GM12878 (cell line): ENCODE measurements at regions not wholly inside any gene's neighbourhood (a gene's known extent, or its start where the extent isn't known, plus 50 kb on each side); places are given as distances from the start of the nearest gene placed in this dataset.

Experiments
- ATAC-seq: fragments of 200-7000 bp; cut with Tn5 transposase; 3 replicates; pipeline ENCODE4 v1.9.1; 2020; ENCODE audit warnings: mild to moderate bottlenecking, moderate library complexity
- BruUV-seq: library from RNA; stranded (reverse); fragments of 400-500 nt; replicated peaks from 2 replicates; lab custom pipeline; 2021; lab: Mats Ljungman, UMichigan
- CTCF ChIA-PET: fragments of 300-600 bp; sonication (Branson Sonifier 250); formaldehyde crosslinking; extraction: SDS; loops from one replicate; lab custom pipeline; 2021; ENCODE audit warnings: inconsistent platforms; lab: Yijun Ruan, JAX
- POLR2A ChIA-PET: fragments of 350-600 bp; formaldehyde crosslinking; extraction: SDS; loops from one replicate; lab custom pipeline; 2021; ENCODE audit warnings: inconsistent platforms; lab: Charles Lee
- RAD21 ChIA-PET: fragments of 300-600 bp; sonication (Branson Sonifier 250); formaldehyde crosslinking; loops from one replicate; lab custom pipeline; 2023; ENCODE audit warnings: antibody characterized with exemption; ENCODE audit not compliant: unreplicated experiment; lab: Charles Lee
- SMC1A ChIA-PET: fragments of 300-600 bp; sonication (Branson Sonifier 250); formaldehyde crosslinking; loops from one replicate; lab custom pipeline; 2023; ENCODE audit not compliant: unreplicated experiment, uncharacterized antibody; lab: Charles Lee
- DNase-seq: peaks from one replicate; pipeline ENCODE4 v3.0.0-alpha.2; 2011; ENCODE audit warnings: low read depth, low spot score
- FAIRE-seq: peaks from 3 replicates; lab custom pipeline; 2011; peaks lifted over from hg19 to GRCh38; lab: Jason Lieb, UNC
- H2AFZ ChIP-seq: 2 replicates; pipeline ENCODE4 v1.6.0; 2011; ENCODE audit warnings: low read depth, low read length, control low read depth; ENCODE audit not compliant: control insufficient read depth
- H3K27ac ChIP-seq: 2 replicates; pipeline ENCODE4 v1.5.1; 2011; ENCODE audit warnings: control low read depth; ENCODE audit not compliant: control insufficient read depth, insufficient read depth
- H3K27me3 ChIP-seq, 2 experiments: replicated peaks in 1 of 2; 2 replicates each; pipeline versions ENCODE4 v1.6.0 to v1.6.1; 2011; ENCODE audit warnings: low read length in 1 of 2; ENCODE audit not compliant: control insufficient read depth in 2 of 2, insufficient read depth in 2 of 2
- H3K36me3 ChIP-seq, 2 experiments: 2 replicates each; pipeline ENCODE4 v1.5.1; 2011; ENCODE audit warnings: low read length in 1 of 2; ENCODE audit not compliant: control insufficient read depth in 2 of 2, insufficient read depth in 2 of 2
- H3K4me1 ChIP-seq: 2 replicates; pipeline ENCODE4 v1.6.1; 2011; ENCODE audit warnings: mild to moderate bottlenecking, low read length, moderate library complexity, mixed read lengths; ENCODE audit not compliant: control insufficient read depth, insufficient read depth
- H3K4me2 ChIP-seq: 2 replicates; pipeline ENCODE4 v1.6.0; 2011; ENCODE audit warnings: control low read depth; ENCODE audit not compliant: control insufficient read depth, insufficient read depth
- H3K4me3 ChIP-seq: fragments of 200-600 bp; sonication (generic); 2 replicates; pipeline ENCODE4 v1.5.1; 2016
- H3K79me2 ChIP-seq: 2 replicates; pipeline ENCODE4 v1.6.0; 2011; ENCODE audit warnings: low read length; ENCODE audit not compliant: control insufficient read depth, insufficient read depth
- H3K9ac ChIP-seq: 2 replicates; pipeline ENCODE4 v1.8.0; 2011; ENCODE audit warnings: low read length, control low read depth, mixed read lengths; ENCODE audit not compliant: control insufficient read depth, insufficient read depth
- H3K9me3 ChIP-seq: replicated peaks from 3 replicates; pipeline ENCODE4 v1.5.1; 2011; ENCODE audit warnings: mild to moderate bottlenecking, low read length; ENCODE audit not compliant: control insufficient read depth, insufficient read depth
- H4K20me1 ChIP-seq: 2 replicates; pipeline ENCODE4 v1.6.0; 2011; ENCODE audit not compliant: control insufficient read depth, insufficient read depth
- BCL11A ChIP-seq: IDR thresholded peaks from 2 replicates; pipeline ENCODE4 v1.6.1; 2011; ENCODE audit warnings: low read depth, low read length
- EP300 ChIP-seq, 2 experiments: fragments of 150-350 bp in 1 of 2; IDR thresholded peaks; 2 replicates each; pipeline ENCODE4 v1.6.1; 2011 to 2012; ENCODE audit warnings: low read depth in 2 of 2, low read length in 2 of 2, borderline replicate concordance in 1 of 2, improper control_type of control experiment in 1 of 2, inconsistent platforms in 1 of 2; ENCODE audit not compliant: control insufficient read depth in 1 of 2
- JUNB ChIP-seq: IDR thresholded peaks from 2 replicates; pipeline ENCODE4 v1.6.1; 2016; ENCODE audit warnings: antibody characterized with exemption, mild to moderate bottlenecking
- NR2F1 ChIP-seq: fragments of 450-650 bp; conservative IDR thresholded peaks from 2 replicates; pipeline ENCODE4 v1.6.1; 2017; ENCODE audit warnings: mild to moderate bottlenecking
- RAD21 ChIP-seq: IDR thresholded peaks from 2 replicates; pipeline ENCODE4 v1.6.1; 2011; ENCODE audit warnings: mild to moderate bottlenecking, low read depth, low read length, moderate library complexity; ENCODE audit not compliant: insufficient read depth
- RBBP5 ChIP-seq: fragments of 200-600 bp; sonication (generic); conservative IDR thresholded peaks from 2 replicates; pipeline ENCODE4 v1.6.1; 2016
- ZNF207 ChIP-seq: fragments of 450-650 bp; IDR thresholded peaks from 2 replicates; pipeline ENCODE4 v1.6.1; 2014; ENCODE audit warnings: antibody characterized with exemption, mild to moderate bottlenecking, borderline replicate concordance
- WGBS: methylation state at CpG from one replicate; pipeline ENCODE4 v1.1.6; 2016; ENCODE audit warnings: low lambda C conversion rate; ENCODE audit not compliant: insufficient replicate concordance, insufficient coverage; ENCODE audit errors: missing lambda C conversion rate; 5-methylcytosine and 5-hydroxymethylcytosine counted together
- in situ Hi-C: fragments of 300-500 bp; cut with MboI; formaldehyde crosslinking; loops from 9 replicates; pipeline ENCODE4 v1.14.3; 2018; ENCODE audit warnings: mixed read lengths
- intact Hi-C: fragments of 100-400 bp; cut with micrococcal nuclease; formaldehyde crosslinking; loops from one replicate; pipeline ENCODE4 v1.14.2; 2022; ENCODE audit not compliant: unreplicated experiment

GRCh38 chr12:92065639-92066038 is 80.0 kb downstream of the BTG1 start:
- Histone ChIP-seq H4K20me1 (no peaks in the 10 kb centered on the region), H3K9ac (no peak overlapping the region), H3K27me3 (no peaks in the 10 kb centered on the region), H3K4me3 (no peak overlapping the region), H3K36me3 (no peaks in the 10 kb centered on the region), H2AFZ (no peak overlapping the region), H3K9me3 (peaks cover 2% of the 10 kb centered on the region; the same call in 2 of the 3 replicates), H3K4me2 (no peak overlapping the region), H3K27ac (0 out of 2 replicates have a peak overlapping the region, but pooled peaks have one; percentile 3), H3K4me1 (peaks cover 13% of the 10 kb centered on the region), H3K79me2 (no peaks in the 10 kb centered on the region; the same call in 1 of the 2 replicates)
- TF ChIP-seq RAD21 = no peak
- TF ChIP-seq ZNF207 = no peak
- TF ChIP-seq JUNB = peak; percentile 39; the same call in 1 of the 2 replicates
- TF ChIP-seq EP300 (IDR thresholded peaks at IDR 0.05; ENCODE audit: borderline replicate concordance in 1 of 2, control insufficient read depth in 1 of 2, low read depth in 2 of 2, low read length in 2 of 2) = peak in 1 of 2 experiments; percentile 26; a peak in 1 of 4 replicates
- no peak for TF ChIP-seq RBBP5
- TF ChIP-seq NR2F1 = peak; percentile 47
- TF ChIP-seq BCL11A = peak; percentile 30; the same call in 1 of the 2 replicates
- intact Hi-C loops (loop anchor here (1.0 kb wide), 1 partner anchor 69 kb away; no protein-coding TSS in a partner anchor), in situ Hi-C loops (no loop called here)
- ATAC-seq (peak; percentile 60), DNase-seq (no peak), FAIRE-seq (no peak)
- ChIA-PET CTCF (interaction anchor here (0.7 to 1.3 kb wide), 2 partner anchors 12 to 499 kb away, joined by 3 read pairs; no protein-coding TSS in a partner anchor), POLR2A (interaction anchor here (1.0 to 4.0 kb wide), 3 partner anchors 16 to 68 kb away, joined by 3 to 19 read pairs (median 10); no protein-coding TSS in a partner anchor), RAD21 (interaction anchor here (0.7 to 2.1 kb wide), 10 partner anchors 10 to 684 kb away, joined by 3 to 11 read pairs (median 4); partner anchors contain the start of gene BTG1), SMC1A (interaction anchor here (0.9 to 7.9 kb wide), 7 partner anchors 11 to 72 kb away, joined by 3 to 95 read pairs (median 9); no protein-coding TSS in a partner anchor)
- 2% methylated on average over 2 of the region's 2 CpGs for WGBS
- no TSS peak for BruUV-seq
